ENCODE measurements at regions not wholly inside any gene's neighbourhood (a gene's known extent, or its start where the extent isn't known, plus 50 kb on each side); places are given as distances from the start of the nearest gene placed in this dataset.

DNA sequence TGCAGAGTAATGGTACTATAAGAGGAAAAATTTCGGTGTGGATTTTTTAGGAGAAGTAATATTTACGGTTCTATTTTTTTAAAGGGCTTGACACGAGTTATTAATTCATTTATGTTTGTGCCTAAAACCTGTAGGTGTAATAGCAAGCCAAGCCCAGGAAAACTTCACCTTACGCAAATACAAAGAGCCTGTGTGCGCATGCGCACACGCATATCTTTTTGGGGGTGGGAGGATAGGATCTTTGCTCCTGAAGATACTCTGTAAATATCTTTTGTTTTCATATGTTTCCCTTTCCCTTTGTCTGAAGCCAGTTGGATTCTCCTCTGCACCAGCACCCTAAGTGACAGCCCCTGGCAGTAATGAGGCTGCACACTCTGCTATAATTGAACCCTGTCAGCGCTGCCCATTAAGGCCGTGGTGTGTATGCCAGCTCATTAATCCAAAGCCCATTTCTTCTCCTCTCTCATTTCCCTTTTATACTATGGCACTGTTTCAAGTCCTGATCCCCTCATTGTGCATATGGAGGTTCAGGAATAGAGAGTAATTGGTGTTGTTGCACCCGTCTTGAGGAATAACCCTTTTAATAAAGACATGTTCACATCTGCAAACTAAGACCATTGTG lies 327.2 kb upstream of the E2F7 start:
- Histone ChIP-seq H3K36me3 (no peaks in the 10 kb centered on the region), H3K4me3 (replicated peaks in 1 of 3) (no peak overlapping the region), H3K27me3 (no peaks in the 10 kb centered on the region), H3K27ac (no peak overlapping the region), H3K9me3 (no peaks in the 10 kb centered on the region), H3K4me1 (no peaks in the 10 kb centered on the region)
- TF ChIP-seq, protein P1, sequence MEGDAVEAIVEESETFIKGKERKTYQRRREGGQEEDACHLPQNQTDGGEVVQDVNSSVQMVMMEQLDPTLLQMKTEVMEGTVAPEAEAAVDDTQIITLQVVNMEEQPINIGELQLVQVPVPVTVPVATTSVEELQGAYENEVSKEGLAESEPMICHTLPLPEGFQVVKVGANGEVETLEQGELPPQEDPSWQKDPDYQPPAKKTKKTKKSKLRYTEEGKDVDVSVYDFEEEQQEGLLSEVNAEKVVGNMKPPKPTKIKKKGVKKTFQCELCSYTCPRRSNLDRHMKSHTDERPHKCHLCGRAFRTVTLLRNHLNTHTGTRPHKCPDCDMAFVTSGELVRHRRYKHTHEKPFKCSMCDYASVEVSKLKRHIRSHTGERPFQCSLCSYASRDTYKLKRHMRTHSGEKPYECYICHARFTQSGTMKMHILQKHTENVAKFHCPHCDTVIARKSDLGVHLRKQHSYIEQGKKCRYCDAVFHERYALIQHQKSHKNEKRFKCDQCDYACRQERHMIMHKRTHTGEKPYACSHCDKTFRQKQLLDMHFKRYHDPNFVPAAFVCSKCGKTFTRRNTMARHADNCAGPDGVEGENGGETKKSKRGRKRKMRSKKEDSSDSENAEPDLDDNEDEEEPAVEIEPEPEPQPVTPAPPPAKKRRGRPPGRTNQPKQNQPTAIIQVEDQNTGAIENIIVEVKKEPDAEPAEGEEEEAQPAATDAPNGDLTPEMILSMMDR (IDR thresholded peaks at IDR 0.05) = no peak
- TF ChIP-seq POLR2A (IDR thresholded peaks at IDR 0.05) = no peak
- intact Hi-C loops (cut with DNase I) = no loop called here
- WGBS, 2 donors = 93 to 95% methylated on average over 10 of the region's 10 CpGs
- DNase-seq = no peak

DNA sequence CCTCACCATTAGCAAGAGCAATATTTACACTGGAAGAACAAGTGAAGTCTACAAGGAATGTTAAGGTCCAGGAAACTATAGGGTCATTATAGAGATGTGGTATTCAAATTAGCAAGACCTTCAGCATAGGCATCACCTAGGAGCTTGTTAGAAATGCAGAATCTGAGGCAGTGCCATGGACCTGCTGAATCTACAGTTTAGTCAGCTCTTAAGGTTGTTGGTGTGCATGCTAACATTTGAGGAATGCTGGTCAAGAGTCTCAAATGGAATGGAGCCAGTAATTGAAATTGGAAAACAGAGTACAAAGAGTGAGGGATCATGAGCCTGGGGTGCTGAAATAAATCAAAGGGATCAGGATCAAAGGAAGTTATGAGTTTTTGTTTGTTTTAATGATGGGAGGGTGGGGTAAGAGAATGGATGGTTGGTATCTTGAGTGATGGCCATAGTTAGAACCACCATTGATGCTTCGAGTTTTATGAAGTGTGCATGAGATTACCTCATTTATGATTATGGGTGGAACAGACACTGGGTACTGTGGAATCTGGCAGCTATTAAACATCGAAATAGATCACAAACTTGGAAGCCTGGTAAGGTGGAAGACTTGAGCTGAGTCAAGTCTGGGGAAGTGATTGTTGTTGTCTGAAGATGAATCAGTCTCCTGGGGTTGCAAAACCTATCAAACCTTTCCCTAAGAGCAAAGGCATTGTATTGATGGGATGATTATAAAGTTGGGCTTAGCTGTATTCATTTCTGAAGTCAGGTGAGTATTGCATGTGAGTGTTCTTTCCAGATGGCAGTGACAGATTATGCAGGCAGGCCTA lies 323.3 kb upstream of the E2F7 start:
- 82 to 83% methylated on average over 2 of the region's 2 CpGs for WGBS, 2 donors
- H3K27ac ChIP-seq = no peak overlapping the region
- no peak for DNase-seq

DNA sequence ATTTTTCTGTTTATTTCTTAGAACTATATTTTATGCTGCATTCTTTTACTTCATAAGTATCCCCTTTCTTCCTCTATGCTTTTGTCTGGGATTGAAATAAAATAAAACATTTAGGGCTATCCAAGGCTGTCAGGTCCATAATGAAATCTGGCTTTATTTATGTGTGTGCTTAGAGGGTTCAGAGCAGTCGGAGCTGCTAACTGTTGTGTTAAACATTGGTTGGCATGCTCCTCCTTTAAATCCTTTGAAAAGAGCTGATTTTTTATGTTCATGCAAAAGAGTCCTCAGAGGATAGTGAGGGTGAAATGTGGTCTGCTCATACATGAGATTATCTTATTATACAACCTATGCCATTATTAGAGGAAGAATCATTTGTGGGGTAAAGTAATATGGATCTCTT lies 322.3 kb upstream of the E2F7 start:
- Histone ChIP-seq H3K9me3 (no peaks in the 10 kb centered on the region), H3K4me3 (replicated peaks in 1 of 3) (no peak overlapping the region), H3K4me1 (no peaks in the 10 kb centered on the region), H3K36me3 (no peaks in the 10 kb centered on the region), H3K27ac (no peak overlapping the region), H3K27me3 (no peaks in the 10 kb centered on the region)
- TF ChIP-seq POLR2A (IDR thresholded peaks at IDR 0.05) = no peak
- DNase-seq = no peak
- intact Hi-C loops (cut with DNase I) = no loop called here
- WGBS, 2 donors = 76 to 86% methylated on average over 1 of the region's 1 CpG

More for the DNA sequence above, 323.3 kb upstream of the E2F7 start:
- intact Hi-C loops (cut with DNase I) = no loop called here
- no peaks in the 10 kb centered on the region for H3K36me3 ChIP-seq
- no peaks in the 10 kb centered on the region for H3K9me3 ChIP-seq
- no peaks in the 10 kb centered on the region for H3K4me1 ChIP-seq
- no peak for TF ChIP-seq POLR2A (IDR thresholded peaks at IDR 0.05)
- TF ChIP-seq, protein P1 (IDR thresholded peaks at IDR 0.05) = no peak
- H3K4me3 ChIP-seq (replicated peaks in 1 of 3) = no peak overlapping the region
- no peaks in the 10 kb centered on the region for H3K27me3 ChIP-seq

DNA sequence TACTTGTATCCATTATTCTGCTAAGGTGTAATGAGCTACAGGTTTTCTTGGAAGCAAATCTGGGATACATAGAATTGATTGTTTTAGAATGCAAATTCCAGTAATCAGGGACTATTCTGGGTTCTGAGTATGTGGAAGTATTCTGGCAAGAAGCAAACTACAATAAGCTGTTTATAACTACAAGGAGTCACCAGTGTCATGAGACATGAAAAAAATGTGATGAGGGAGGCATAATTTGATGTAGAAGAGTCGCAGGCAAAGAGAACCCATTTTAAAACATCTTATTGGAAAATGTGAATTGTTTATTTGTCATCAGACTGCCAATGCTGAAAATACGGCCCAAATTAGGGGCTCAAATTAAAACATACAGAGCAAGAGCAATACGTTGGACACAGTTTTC lies 321.8 kb upstream of the E2F7 start:
- intact Hi-C loops (cut with DNase I) = no loop called here
- WGBS, 2 donors = 56 to 57% methylated on average over 3 of the region's 3 CpGs
- Histone ChIP-seq H3K36me3 (no peaks in the 10 kb centered on the region), H3K27ac (no peak overlapping the region), H3K9me3 (no peaks in the 10 kb centered on the region), H3K4me3 (replicated peaks in 1 of 3) (no peak overlapping the region), H3K27me3 (no peaks in the 10 kb centered on the region), H3K4me1 (no peaks in the 10 kb centered on the region)
- no peak for TF ChIP-seq POLR2A (IDR thresholded peaks at IDR 0.05)
- TF ChIP-seq, protein P1 (IDR thresholded peaks at IDR 0.05) = no peak
- no peak for DNase-seq

DNA sequence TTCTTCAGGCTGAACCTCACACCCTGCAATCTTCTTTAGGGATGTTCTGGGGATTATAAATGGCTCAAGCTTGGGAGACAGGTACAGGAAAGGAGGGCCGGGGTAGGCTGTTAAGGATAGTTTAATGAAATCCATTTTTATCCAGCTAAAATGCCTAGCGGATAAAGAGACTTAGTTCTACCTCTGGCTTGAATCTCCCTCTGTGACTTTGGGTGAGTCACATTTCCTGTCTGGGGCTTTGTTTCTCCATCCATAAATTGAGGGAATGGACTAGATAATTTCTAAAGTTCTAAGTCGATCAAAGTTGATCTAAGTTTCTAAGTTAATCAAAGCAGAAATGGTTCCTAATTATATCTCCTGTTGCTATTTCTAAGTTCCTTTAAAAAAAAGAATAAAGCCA lies 319.6 kb upstream of the E2F7 start:
- DNase-seq = no peak
- no peak for TF ChIP-seq POLR2A (IDR thresholded peaks at IDR 0.05)
- TF ChIP-seq, protein P1 (IDR thresholded peaks at IDR 0.05) = no peak
- 82 to 92% methylated on average over 3 of the region's 3 CpGs for WGBS, 2 donors
- H3K27me3 ChIP-seq = no peaks in the 10 kb centered on the region
- no peaks in the 10 kb centered on the region for H3K36me3 ChIP-seq
- H3K27ac ChIP-seq = no peak overlapping the region
- no peaks in the 10 kb centered on the region for H3K4me1 ChIP-seq
- H3K4me3 ChIP-seq (replicated peaks in 1 of 3) = no peak overlapping the region
- no peaks in the 10 kb centered on the region for H3K9me3 ChIP-seq
- intact Hi-C loops (cut with DNase I) = no loop called here

Data from thyroid gland (tissue), 4 donors.